Osteoblast (primary cell): ENCODE measurements at regions not wholly inside any gene's neighbourhood (a gene's known extent, or its start where the extent isn't known, plus 50 kb on each side); places are given as distances from the start of the nearest gene placed in this dataset.
"Not testable (repeated sequence)": the region's sequence is repeated elsewhere in the genome, so short reads cannot be mapped to it uniquely, and the experiment has no call there.

ENCODE experiments used
- DNase-seq: peaks from one replicate; pipeline ENCODE4 v3.0.0; 2011; ENCODE audit warnings: low spot score, mixed read lengths; ENCODE audit not compliant: insufficient read length; ENCODE audit errors: missing footprints
- H2AFZ ChIP-seq: 2 replicates; pipeline ENCODE4 v1.6.0; 2011; ENCODE audit warnings: mild to moderate bottlenecking, low read length
- H3K27ac ChIP-seq: 2 replicates; pipeline ENCODE4 v1.5.1; 2011; ENCODE audit warnings: mild to moderate bottlenecking, low read depth, low read length, moderate library complexity
- H3K27me3 ChIP-seq: 2 replicates; pipeline ENCODE4 v1.6.0; 2012; ENCODE audit warnings: mild to moderate bottlenecking, control low read depth, inconsistent platforms, low read length, moderate library complexity; ENCODE audit not compliant: insufficient read depth
- H3K36me3 ChIP-seq: 2 replicates; pipeline ENCODE4 v1.5.1; 2011; ENCODE audit warnings: mild to moderate bottlenecking, low read length, control low read depth, moderate library complexity; ENCODE audit not compliant: insufficient read depth
- H3K4me1 ChIP-seq: 2 replicates; pipeline ENCODE4 v1.5.1; 2011; ENCODE audit warnings: mild to moderate bottlenecking, low read length, control low read depth, moderate library complexity; ENCODE audit not compliant: insufficient read depth
- H3K4me2 ChIP-seq: 2 replicates; pipeline ENCODE4 v1.6.0; 2011; ENCODE audit warnings: mild to moderate bottlenecking, low read length; ENCODE audit not compliant: insufficient read depth
- H3K4me3 ChIP-seq: fragments of 200-600 bp; sonication (generic); 3 replicates; pipeline ENCODE4 v1.5.1; 2012; ENCODE audit warnings: mild to moderate bottlenecking, low read length, inconsistent platforms; ENCODE audit not compliant: insufficient read depth
- H3K79me2 ChIP-seq: 2 replicates; pipeline ENCODE4 v1.6.0; 2012; ENCODE audit warnings: mild to moderate bottlenecking, low read length, control low read depth, inconsistent platforms; ENCODE audit not compliant: insufficient read depth
- H3K9me3 ChIP-seq: 2 replicates; pipeline ENCODE4 v1.5.1; 2011; ENCODE audit warnings: low read depth, low read length, control low read depth
- H4K20me1 ChIP-seq: 2 replicates; pipeline ENCODE4 v1.6.0; 2012; ENCODE audit warnings: mild to moderate bottlenecking, low read length, control low read depth; ENCODE audit not compliant: insufficient read depth
- TF ChIP-seq, protein P1 (sequence below): IDR thresholded peaks from 2 replicates; pipeline ENCODE4 v1.5.1; 2011; ENCODE audit warnings: mild to moderate bottlenecking, low read depth, low read length, moderate library complexity; ENCODE audit errors: extremely low read depth

DNA sequence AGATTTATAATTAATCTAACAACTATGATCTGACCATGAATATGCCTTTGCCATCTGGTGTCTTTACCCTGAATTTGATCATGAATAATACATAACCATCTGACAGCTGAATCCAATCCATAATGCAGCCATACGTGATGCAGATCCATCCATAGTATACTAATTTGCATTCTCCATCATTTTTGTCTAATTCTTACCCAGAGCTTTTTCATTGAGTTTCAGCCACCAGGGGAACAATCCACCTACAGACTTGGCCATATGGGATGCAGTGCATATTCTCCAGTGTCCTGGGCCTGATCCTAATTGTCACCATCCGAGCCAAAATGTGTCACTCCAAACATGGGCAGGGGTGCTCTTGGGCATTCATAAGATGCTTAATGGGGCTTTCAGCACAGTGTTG, 227.2 kb upstream of the CRIM1 start:
- DNase-seq: no peak
- no peak overlapping the region for H3K4me2 ChIP-seq
- no peaks in the 10 kb centered on the region for H3K9me3 ChIP-seq
- H4K20me1 ChIP-seq: no peaks in the 10 kb centered on the region
- no peaks in the 10 kb centered on the region for H3K79me2 ChIP-seq
- TF ChIP-seq, protein P1, sequence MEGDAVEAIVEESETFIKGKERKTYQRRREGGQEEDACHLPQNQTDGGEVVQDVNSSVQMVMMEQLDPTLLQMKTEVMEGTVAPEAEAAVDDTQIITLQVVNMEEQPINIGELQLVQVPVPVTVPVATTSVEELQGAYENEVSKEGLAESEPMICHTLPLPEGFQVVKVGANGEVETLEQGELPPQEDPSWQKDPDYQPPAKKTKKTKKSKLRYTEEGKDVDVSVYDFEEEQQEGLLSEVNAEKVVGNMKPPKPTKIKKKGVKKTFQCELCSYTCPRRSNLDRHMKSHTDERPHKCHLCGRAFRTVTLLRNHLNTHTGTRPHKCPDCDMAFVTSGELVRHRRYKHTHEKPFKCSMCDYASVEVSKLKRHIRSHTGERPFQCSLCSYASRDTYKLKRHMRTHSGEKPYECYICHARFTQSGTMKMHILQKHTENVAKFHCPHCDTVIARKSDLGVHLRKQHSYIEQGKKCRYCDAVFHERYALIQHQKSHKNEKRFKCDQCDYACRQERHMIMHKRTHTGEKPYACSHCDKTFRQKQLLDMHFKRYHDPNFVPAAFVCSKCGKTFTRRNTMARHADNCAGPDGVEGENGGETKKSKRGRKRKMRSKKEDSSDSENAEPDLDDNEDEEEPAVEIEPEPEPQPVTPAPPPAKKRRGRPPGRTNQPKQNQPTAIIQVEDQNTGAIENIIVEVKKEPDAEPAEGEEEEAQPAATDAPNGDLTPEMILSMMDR: no peak
- H2AFZ ChIP-seq: no peak overlapping the region
- no peaks in the 10 kb centered on the region for H3K27me3 ChIP-seq
- H3K27ac ChIP-seq: no peak overlapping the region
- no peak overlapping the region for H3K4me3 ChIP-seq
- no peaks in the 10 kb centered on the region for H3K36me3 ChIP-seq
- no peaks in the 10 kb centered on the region for H3K4me1 ChIP-seq

DNA sequence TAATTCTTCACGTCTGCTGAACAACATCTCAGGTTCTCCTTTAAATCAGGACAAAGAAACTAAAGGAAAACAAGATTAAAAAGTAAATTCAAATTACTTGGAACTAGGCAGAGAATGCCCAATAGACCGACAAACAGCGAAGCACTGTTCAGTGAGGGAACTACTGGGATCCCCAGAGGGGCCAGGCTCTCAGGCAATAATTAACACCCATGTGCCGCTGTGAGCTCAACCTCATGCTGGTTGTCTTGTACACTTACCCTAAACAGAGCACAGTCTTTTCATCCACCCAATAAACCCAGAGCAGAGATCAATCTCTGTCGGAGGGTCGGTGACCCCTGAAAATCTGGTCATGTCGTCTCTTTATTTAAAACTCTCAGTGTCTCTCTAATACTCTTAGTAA, 229.9 kb upstream of the CRIM1 start:
- H3K36me3 ChIP-seq: no peaks in the 10 kb centered on the region
- TF ChIP-seq, protein P1: no peak
- H3K27ac ChIP-seq: no peak overlapping the region
- DNase-seq: no peak
- H4K20me1 ChIP-seq: no peaks in the 10 kb centered on the region
- peaks cover 2% of the 10 kb centered on the region for H3K9me3 ChIP-seq
- no peak overlapping the region for H2AFZ ChIP-seq
- H3K4me2 ChIP-seq: no peak overlapping the region
- H3K79me2 ChIP-seq: no peaks in the 10 kb centered on the region
- no peak overlapping the region for H3K4me3 ChIP-seq
- no peaks in the 10 kb centered on the region for H3K27me3 ChIP-seq
- H3K4me1 ChIP-seq: no peaks in the 10 kb centered on the region

DNA sequence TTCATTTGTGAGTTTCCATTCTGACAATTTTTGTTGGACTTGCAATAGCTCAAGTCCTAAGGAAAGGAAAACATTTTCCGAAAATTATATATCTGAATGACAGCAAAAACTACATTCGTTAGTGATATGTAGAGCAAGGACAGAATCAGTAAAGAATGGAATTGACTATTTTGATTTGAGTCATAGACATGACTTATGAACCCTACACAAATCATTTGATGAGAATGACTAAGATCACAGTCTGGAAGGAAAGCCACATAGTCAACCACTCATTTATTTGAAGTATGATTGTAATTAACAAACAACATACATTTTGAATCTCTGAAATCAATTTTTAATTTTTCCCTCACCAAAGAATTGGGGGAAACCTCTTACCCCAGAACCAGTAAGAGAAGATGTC, 231.6 kb upstream of the CRIM1 start:
- Histone ChIP-seq H3K4me1 (no peaks in the 10 kb centered on the region), H3K4me2 (no peak overlapping the region), H3K4me3 (no peak overlapping the region), H3K27ac (no peak overlapping the region), H3K79me2 (no peaks in the 10 kb centered on the region), H3K36me3 (no peaks in the 10 kb centered on the region), H3K9me3 (peaks cover 2% of the 10 kb centered on the region), H3K27me3 (no peaks in the 10 kb centered on the region), H2AFZ (no peak overlapping the region), H4K20me1 (no peaks in the 10 kb centered on the region)
- no peak for DNase-seq
- TF ChIP-seq, protein P1: no peak

DNA sequence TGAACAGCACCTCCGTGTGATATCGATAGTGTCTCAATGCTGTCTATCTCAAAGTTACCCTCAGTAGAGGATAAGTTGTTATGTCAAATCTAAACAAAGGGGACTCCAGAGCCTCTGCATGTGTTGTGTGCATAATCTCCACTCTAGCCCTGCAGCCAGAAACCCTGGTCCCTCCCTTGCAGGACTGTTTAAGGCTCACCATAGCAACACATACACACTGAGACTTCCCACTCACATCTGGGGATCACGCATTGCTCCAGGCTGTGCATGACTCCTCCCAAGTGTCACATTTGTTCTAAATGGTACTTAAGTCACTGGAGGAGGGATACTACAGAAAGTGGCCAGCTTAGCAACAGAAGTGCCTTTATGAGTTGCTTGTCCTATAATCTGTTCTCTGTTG, 258.6 kb upstream of the CRIM1 start:
- Histone ChIP-seq H3K79me2 (no peaks in the 10 kb centered on the region), H3K4me3 (no peak overlapping the region), H3K27ac (no peak overlapping the region), H3K9me3 (no peaks in the 10 kb centered on the region), H2AFZ (no peak overlapping the region), H4K20me1 (no peaks in the 10 kb centered on the region), H3K27me3 (no peaks in the 10 kb centered on the region), H3K4me2 (no peak overlapping the region), H3K36me3 (no peaks in the 10 kb centered on the region), H3K4me1 (no peaks in the 10 kb centered on the region)
- TF ChIP-seq, protein P1: no peak
- no peak for DNase-seq

DNA sequence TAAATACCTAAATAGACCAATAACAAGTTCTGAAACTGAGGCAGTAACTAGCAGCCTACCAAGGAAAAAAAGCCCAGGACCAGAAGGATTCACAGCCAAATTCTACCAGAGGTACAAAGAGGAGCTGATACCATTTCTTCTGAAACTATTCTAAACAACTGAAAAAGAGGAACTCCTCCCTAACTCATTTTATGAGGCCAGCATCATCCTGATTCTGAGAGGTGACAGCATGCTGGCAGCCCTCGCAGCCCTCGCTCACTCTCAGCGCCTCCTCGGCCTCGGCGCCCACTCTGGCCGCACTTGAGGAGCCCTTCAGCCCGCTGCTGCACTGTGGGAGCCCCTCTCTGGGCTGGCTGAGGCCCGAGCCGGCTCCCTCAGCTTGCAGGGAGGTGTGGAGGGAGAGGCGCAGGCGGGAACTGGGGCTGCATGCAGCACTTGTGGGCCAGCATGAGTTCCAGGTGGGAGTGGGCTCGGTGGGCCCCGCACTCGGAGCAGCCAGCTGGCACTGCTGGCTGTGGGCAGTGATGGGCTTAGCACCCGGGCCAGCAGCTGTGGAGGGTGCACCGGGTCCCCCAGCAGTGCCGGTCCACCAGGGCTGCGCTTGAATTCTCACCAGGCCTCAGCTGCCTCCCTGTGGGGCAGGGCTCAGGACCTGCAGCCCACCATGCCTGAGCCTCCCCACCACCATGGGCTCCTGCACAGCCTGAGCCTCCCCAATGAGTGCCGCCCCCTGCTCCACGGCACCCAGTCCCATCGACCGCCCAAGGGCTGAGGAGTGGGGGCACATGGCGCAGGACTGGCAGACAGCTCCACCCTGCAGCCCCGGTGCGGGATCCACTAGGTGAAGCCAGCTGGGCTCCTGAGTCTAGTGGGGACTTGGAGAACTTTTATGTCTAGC, 263.5 kb upstream of the CRIM1 start:
- H3K79me2 ChIP-seq, DNase-seq, H3K27ac ChIP-seq, H3K4me1 ChIP-seq, H3K4me3 ChIP-seq, H4K20me1 ChIP-seq, H3K4me2 ChIP-seq, H3K27me3 ChIP-seq, H3K9me3 ChIP-seq, H2AFZ ChIP-seq, H3K36me3 ChIP-seq: not testable (repeated sequence)
